ENCODE measurements at regions not wholly inside any gene's neighbourhood (a gene's known extent, or its start where the extent isn't known, plus 50 kb on each side); places are given as distances from the start of the nearest gene placed in this dataset.

DNA sequence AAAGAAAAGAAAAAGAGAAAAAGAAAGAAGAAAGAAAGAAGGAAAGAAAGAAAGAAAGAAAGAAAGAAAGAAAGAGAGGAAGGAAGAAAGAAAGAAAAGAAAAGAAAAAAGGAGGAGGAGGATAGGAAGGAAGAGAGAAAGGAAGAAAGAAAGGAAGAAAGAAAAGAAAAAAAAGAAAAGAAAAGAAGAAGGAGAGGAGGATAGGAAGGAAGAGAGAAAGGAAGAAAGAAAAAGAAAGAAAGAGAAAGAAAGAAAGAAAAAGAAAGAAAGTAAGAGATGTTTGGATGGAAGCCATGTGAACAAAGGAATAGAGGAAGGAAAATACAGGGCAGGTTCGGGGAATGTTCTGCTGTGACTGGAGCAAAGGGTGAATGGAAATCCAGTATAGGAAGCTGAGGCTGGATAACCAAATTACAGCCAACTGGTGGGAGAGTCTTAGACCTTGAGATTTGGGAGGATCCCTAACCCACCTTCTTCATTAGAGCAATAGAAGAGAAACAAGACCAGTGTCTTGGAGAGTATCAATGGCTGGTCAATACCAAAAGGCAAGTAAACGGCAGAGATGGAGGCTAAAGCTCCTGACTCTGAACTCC lies 94.9 kb downstream of the RASSF10 start:
- TF ChIP-seq, protein P1, sequence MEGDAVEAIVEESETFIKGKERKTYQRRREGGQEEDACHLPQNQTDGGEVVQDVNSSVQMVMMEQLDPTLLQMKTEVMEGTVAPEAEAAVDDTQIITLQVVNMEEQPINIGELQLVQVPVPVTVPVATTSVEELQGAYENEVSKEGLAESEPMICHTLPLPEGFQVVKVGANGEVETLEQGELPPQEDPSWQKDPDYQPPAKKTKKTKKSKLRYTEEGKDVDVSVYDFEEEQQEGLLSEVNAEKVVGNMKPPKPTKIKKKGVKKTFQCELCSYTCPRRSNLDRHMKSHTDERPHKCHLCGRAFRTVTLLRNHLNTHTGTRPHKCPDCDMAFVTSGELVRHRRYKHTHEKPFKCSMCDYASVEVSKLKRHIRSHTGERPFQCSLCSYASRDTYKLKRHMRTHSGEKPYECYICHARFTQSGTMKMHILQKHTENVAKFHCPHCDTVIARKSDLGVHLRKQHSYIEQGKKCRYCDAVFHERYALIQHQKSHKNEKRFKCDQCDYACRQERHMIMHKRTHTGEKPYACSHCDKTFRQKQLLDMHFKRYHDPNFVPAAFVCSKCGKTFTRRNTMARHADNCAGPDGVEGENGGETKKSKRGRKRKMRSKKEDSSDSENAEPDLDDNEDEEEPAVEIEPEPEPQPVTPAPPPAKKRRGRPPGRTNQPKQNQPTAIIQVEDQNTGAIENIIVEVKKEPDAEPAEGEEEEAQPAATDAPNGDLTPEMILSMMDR (IDR thresholded peaks at IDR 0.05; ENCODE audit: extremely low read depth in 1 of 2, insufficient read depth in 1 of 2, low read depth in 1 of 2, low read length in 2 of 2): no peak
- no peak for TF ChIP-seq JUN (IDR thresholded peaks at IDR 0.05; ENCODE audit: borderline replicate concordance, insufficient read depth, insufficient read length, low read depth)
- TF ChIP-seq POLR2AphosphoS5 (IDR thresholded peaks at IDR 0.05; ENCODE audit: insufficient read depth, low read depth, low read length): no peak
- TF ChIP-seq MYC (IDR thresholded peaks at IDR 0.05; ENCODE audit: low read depth, low read length): no peak
- no peak for TF ChIP-seq FOS (IDR thresholded peaks at IDR 0.05; ENCODE audit: borderline replicate concordance, insufficient read depth, low read length)
- no peak for TF ChIP-seq GATA2 (IDR thresholded peaks at IDR 0.05; ENCODE audit: insufficient read depth, insufficient read length, low read depth, low read length)
- TF ChIP-seq POLR2A (IDR thresholded peaks at IDR 0.05; ENCODE audit: low read depth, low read length): no peak
- no peak for TF ChIP-seq EZH2 (IDR thresholded peaks at IDR 0.05; ENCODE audit: borderline replicate concordance, low read depth, low read length, severe bottlenecking)
- Histone ChIP-seq H3K4me3 (replicated peaks in 1 of 3; ENCODE audit: insufficient read depth in 1 of 3, low read depth in 1 of 3, low read length in 3 of 3) (no peak overlapping the region), H3K9me3 (replicated peaks; ENCODE audit: control insufficient read depth, insufficient read depth, low read length) (no peaks in the 10 kb centered on the region), H3K4me2 (ENCODE audit: insufficient read depth, low read length) (peak overlapping the region; percentile 76), H2AFZ (ENCODE audit: low read depth, low read length) (no peak overlapping the region), H4K20me1 (replicated peaks; ENCODE audit: control insufficient read depth, extremely low read depth, insufficient read depth, low read length) (no peaks in the 10 kb centered on the region), H3K9me1 (replicated peaks; ENCODE audit: control insufficient read depth, extremely low read depth, insufficient read depth, low read length) (no peaks in the 10 kb centered on the region), H3K4me1 (ENCODE audit: control insufficient read depth, extremely low read depth, insufficient read depth, low read length) (peaks cover 36% of the 10 kb centered on the region), H3K9ac (replicated peaks; ENCODE audit: extremely low read depth, insufficient read depth, low read length) (no peak overlapping the region), H3K36me3 (ENCODE audit: control insufficient read depth in 2 of 2, extremely low read depth in 1 of 2, insufficient read depth in 2 of 2, low read length in 2 of 2) (no peaks in the 10 kb centered on the region), H3K27ac (ENCODE audit: insufficient read depth, low read depth, low read length) (no peak overlapping the region), H3K79me2 (ENCODE audit: control insufficient read depth, insufficient read depth, low read length) (no peaks in the 10 kb centered on the region), H3K27me3 (ENCODE audit: control insufficient read depth in 2 of 2, insufficient read depth in 2 of 2, low read length in 2 of 2) (no peaks in the 10 kb centered on the region)
- no peak for FAIRE-seq
- POLR2A ChIA-PET: no interaction called here
- no TSS peak for BruUV-seq (replicated peaks)
- CTCF ChIA-PET: interaction anchor here (0.9 to 2.7 kb wide), 5 partner anchors 10 to 140 kb away, joined by 4 to 15 read pairs (median 5); no protein-coding TSS in a partner anchor
- dilution Hi-C loops (cut with MboI; ENCODE audit: extremely low pct_ligation_motif_present, low sequenced_read_pairs) (no loop called here), intact Hi-C loops (cut with micrococcal nuclease) (loop anchor here (1.0 to 5.0 kb wide), 3 partner anchors 14 to 233 kb away; no protein-coding TSS in a partner anchor)
- no peak for DNase-seq (ENCODE audit: low read depth, low spot score)

All from endothelial cell of umbilical vein (primary cell).